GM04503 (cell line): ENCODE measurements at regions not wholly inside any gene's neighbourhood (a gene's known extent, or its start where the extent isn't known, plus 50 kb on each side); places are given as distances from the start of the nearest gene placed in this dataset.

Experiments
- DNase-seq: peaks from one replicate; pipeline ENCODE4 v3.0.0-alpha.2; 2012; ENCODE audit warnings: low read depth

DNA sequence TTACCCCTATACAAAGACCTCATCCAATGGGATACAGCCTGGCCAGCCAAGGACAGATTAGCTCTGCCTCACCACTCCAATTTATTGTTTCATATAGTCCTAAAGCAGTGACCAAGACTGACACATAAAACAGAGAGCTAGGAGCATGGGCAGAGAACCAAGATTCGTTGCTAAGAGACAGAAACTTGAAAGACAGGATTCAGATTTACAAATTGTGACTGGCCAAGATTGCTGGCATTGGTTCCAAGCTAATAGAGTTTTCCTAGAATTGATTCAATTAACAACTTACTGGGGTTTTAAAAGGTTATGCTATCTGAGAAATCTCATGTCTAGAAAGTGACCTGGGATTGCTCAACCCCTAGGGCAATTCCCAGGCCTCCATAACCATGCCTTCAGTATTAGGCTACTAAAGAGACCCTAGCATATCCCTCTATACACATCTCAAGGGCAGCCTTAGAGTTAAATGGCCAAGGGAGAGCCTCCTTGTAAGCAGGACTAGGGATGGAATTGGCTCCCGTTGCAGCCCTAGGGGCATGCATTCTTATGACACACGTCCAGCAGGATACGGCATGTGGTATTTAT, 75.6 kb downstream of the ICOS start:
- no peak for DNase-seq

DNA sequence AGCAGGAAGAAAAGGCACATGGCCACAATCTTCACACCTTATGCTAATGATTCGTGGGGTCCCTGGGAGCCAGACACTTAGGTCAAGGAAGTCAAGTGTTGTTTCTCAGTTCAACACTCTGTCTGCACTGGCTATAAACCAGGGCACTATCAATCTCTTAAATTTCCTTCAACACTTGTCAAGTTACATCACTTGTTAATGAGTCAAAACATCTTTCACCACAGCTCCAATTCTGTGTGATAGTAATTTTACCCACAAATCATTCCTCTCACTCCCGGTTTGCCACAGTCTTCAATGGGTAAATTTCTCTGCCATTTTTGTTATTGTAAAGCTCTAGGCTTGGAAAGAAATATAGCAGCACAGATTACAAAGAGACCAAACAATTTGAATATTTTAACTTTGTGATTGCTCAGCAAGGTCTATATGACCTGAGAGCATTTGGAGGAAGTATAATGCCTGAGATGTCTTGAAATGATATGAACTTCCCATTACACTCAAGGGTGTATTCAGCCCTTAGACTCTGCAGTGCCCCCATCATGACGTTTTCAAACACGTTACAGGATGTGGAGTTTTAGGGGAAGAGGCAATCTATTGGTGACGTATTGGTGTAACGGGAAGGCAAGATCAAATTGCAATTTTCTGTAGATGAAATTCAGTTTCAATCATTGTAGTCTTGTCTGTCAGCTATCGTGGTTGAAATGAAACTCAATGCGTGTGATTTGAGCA, 78.7 kb downstream of the ICOS start:
- DNase-seq = no peak

DNA sequence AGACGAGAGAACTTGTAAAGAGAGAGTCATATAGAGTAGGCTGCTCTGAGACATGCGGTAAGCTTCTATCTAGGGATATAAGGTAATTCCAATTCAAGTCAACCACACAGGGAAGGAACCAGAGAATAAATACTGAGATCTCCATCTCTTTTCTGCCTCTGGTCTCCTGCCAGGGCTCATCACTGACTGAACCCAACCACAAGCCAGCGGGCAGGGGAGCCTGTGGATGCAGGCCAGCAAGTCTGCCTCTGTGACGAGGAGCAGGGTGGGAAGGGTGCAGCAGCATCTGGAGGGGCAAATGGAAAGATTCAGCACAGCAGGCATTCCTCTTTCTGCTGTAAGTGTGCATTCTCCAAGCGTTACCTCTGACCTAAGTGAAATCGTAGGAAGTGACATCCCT, 82.2 kb downstream of the ICOS start:
- no peak for DNase-seq

DNA sequence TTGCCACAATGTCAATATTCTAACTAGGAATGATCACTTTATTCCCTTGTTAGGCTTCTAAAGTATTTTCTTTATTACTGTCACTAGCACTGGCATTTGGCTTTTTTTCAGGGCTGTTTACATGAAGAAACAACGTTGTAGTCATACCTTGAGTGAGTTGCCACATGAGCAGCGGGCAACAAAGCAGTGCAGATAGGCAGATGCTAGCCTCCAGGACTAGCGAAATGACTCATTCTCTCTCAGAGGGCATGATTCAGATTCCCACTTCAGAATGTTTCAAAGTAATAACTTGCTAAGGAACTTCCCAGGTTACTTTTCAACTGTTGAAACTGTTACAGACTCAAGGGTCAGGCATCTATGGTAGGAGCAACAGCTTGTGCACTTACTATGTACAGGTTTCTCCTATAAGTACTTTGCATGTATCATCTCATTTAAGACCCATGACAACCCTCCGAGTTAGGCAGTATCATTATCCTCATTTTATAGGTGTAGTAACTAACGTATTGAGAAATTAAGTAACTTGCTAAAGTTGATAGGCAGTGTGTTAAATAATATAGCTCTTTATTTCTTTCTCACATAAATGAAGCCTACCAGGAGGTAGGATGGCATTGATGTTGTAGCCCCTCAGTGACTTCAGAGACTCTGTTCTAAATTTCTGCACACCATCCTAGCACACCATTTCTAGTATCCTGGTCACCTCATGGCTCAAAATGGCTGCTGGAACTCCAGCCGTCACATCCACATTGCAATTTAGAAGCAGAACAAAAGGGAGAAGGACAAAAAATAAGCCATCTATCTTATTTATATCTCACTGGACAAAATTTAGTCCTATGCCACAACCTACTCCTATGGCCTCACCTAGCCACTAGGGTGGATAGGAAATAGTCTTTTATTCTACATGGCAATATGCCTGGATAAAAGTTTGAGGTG, 83.3 kb downstream of the ICOS start:
- no peak for DNase-seq

DNA sequence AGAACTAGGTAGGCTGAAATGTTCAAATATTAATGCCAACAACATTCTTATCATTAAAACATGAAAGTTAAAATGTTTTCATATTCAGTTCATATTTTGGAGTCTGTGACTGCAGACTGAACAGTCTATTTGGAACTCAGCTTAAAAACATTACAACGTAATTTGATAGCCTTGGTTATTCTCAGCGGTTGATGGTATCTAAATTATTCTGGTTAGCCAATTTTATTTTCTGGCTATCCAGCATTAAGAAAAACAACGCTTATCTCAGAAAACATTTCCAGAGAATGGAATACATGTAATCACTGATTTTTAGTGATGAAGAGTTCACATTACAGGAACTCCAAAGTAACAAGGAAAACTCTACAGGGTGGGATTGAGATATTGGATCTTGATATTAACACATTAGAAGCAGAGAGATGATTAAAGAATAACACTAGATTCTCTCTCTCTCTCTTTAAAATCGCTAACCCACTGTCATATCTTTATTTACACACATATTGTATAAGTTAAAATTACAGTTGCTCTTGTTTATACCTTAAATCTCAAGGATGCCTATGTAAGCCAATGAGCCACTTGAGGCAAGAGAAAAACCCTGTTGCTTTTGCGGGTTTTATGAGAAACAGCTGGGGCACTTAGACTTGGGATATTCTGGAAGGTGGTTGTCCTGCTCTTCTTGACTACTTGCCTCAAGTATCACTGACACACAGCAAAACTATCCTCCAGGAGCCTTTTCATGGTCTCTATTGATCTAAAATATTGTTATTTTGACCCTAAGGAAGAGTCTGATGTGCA, 84.9 kb downstream of the ICOS start:
- no peak for DNase-seq

DNA sequence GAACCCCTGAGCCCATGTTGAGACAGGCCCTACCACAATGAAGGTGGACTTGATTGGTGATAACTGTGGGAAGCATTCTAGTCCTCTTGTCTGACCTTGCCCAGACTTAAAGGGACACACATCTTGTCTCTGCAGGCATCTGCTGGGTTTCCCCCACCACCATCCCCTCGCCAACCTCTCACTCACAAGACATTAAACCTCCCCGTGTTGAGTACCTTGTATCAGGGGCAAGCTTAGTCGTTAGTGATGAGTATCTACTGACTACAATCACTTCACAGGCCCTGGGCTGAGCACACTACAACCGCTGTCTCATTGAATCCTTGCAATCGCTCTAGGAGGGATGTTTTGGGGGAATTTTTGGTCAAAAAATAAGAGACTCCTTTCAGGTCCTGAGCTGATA, 86.0 kb downstream of the ICOS start:
- no peak for DNase-seq

DNA sequence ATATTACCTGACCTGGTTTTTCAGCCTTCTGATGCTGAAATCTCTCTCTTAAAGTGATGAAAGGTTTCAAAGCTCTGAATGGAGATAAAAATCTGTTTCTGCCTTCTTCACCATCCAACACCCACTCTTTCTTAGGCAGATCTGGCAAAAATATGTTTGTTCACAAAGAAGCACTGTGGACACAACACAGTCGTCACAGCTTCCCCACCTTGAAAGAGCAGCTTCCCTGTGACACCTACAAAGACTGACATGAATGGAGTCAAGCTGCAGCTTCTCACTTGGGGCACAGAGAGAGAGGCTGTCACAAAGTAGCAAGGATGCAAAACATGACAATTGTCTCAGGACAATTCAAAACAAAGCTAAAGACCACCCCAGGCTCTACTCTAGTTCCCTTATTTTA, 86.5 kb downstream of the ICOS start:
- DNase-seq = no peak

DNA sequence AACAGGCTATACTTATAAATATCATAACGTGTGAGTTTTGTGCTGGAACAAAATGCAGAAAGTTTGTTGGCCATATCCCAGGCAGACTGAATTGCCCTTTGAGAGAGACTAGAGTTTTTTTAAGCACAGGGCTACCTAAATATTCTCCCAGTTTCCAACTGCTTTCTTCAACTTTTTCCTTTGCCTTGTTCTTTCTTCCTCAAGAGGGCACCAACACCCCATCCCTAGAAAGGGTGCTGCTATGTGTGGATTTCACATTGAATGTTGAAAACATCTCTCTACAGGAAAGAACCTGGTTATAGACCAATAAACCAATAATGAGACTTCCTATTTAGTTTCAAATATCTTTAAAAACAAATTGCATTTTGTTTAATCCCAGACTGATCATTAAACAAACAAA, 87.9 kb downstream of the ICOS start:
- no peak for DNase-seq

DNA sequence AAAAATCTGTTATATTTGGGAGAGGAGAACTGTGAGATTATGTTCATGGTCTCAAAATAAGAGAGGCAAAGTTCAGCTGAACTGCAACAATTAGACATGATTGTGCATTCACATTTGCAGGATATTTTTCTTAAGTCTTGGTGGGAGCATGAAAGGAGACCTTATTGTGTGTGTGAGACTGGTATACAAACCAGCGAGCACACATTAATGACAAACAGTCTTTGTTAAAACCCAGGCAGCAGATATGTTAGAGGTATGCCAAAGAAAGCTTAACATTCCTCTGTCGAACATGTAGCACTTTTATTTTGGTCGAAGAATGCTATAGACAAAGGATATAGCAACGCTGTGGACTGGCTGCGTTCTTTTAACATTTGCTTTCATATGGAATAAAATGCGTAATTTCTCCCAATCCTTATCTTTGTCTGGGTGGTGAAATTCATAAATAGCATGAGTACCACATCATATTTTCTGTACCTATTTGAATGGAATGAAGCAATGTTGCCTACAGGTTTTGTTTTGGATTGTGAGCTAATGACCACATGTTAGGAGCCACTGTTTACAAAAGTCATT, 88.4 kb downstream of the ICOS start:
- DNase-seq = no peak

DNA sequence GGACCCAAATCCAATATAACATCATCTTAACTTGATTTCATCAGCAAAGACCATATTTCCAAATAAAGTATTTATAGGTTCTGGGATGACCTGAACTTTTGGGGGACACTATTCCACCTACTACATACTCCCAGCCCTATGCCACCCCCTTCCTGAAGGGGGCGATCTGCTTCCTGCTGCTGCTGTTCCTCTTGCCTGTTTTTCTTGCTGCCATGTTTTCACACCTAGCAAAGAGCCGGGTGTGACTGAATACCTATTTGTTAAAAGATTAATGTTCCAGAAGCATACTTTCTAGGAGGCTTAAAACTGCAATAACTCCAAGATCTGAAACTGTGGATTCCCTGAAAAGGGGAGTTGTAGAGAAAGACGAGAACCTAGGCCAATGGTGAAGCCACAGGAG, 89.7 kb downstream of the ICOS start:
- no peak for DNase-seq

DNA sequence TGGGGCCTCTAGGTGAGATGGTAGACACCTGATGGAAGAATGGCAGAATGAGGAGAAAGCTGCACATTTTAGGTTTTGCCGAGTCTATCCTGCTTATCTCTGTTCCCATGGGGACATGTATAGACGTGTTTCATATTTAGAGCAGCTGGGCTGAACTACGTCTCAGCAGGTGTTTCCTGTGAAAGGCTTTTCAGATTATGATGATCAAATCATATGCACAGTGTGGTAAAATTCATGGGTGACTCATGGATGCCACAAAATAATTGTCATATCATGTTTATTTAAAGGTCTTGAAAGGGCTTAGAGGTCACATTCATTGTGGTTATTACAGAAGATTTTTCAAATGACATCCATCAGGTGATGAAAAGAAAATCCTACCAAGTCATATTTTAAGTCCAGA, 90.5 kb downstream of the ICOS start:
- DNase-seq = no peak

DNA sequence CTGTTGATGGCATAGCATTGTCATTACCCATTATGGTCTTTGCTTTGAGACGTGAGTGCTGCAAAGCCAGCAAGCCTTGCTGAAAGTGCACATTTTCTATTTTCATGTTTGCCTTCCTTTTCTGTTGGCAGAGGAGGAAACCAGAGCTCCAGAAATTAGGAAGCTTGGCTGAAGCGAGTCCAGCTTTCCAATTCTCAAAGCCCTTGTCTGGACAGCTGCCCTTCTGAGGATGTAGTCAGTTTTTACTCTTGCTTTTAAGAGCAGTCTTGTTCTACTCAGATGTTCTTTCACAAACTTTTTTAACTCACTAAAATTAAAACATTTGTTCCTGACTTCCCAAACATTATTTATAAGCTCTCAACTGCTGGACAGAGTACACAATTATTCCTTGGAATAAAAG, 93.8 kb downstream of the ICOS start:
- no peak for DNase-seq

DNA sequence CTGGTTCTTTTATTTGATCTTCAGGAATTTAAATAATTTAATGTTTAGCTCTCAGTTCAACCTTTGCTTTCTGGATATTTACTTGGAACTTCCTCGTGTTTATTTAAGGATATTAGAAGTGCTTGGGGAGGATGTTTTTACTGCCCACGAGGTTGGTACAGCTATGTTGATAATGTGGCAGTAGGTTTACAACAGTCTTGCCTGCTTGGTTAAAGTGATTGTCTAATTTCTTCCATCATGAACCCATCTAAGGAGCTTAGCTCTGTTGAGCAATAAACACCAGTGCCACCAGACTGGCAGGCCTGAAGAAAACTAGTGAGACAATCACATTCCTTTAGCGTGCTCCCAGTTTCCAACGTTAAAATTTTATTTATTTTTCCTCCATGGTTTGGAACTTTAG, 94.5 kb downstream of the ICOS start:
- DNase-seq = no peak

DNA sequence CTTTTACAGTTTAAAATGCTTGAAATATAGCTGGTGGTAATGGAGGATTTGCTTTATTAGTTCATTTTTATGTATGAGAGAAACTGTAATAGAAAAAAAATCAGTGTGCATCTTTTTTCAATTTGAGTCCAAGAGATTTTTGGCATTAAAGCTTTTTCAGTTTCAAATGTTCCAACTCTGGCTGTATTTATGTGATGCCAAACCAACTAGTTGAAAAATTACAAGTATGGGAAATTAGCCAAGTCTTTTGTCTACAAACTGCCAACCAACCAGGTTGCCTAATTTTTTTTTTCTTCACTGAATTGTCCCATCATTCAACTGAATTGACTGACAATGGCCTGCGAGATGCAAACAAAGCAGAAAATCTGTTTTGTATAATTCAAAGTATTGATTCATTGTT, 95.7 kb downstream of the ICOS start:
- DNase-seq = no peak

DNA sequence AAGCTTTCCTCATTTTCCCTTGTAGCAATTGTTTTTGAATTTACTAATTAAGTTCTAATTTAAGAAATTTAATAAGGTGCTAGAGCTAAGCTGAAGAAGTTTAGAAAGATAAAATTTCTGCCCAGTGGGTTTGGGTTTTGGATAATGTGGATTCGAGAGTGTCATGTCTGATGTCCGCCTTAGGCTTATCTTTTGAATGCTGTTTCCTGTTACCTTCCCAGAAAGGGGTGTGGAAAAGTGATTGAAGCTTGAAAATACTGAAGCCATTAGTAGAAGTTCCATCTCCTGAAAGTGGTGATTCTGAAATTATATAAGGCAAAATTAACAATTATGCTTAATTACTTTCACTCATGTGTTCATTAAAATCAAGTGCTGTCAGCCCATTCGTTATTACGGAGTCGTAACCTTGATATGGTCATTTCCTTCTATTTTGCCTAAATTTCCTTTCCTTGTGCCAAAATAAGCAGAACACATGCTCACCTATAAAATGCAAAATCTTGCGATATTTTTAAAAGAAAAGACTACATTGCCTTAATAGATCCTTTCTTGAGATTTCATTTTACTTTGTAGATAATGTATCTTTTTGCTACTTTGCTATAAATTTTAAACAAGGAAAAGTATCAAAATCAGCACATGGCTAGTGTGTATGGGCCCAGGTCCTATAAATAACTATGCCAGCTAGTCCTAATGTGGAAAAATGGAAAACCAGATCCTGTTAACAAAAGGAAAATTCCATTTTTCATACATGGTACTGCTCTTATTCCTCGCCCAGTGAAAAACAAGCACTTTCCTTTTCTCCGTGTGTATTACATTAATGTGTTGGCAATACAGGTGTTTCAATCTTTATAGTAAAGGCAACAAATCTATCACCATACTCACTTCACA, 97.3 kb downstream of the ICOS start:
- no peak for DNase-seq

DNA sequence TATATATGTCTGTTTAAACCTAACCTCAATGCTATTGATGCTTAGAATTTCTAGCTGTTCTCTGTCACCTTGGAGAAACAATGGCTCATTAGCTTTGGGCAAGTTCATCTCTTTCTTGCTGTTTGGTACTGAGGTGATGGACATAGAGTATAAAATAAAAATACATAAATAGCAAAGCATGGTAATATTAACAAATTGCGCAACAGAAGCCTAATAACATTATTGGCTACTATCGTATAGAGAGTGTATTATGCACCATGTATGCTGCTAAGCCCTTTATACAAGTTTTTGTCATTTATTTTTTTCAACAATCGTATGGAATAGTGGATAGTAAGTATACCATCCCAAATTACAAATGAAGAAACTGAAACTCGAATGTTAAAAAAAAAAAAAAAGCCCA, 100.1 kb downstream of the ICOS start:
- no peak for DNase-seq

DNA sequence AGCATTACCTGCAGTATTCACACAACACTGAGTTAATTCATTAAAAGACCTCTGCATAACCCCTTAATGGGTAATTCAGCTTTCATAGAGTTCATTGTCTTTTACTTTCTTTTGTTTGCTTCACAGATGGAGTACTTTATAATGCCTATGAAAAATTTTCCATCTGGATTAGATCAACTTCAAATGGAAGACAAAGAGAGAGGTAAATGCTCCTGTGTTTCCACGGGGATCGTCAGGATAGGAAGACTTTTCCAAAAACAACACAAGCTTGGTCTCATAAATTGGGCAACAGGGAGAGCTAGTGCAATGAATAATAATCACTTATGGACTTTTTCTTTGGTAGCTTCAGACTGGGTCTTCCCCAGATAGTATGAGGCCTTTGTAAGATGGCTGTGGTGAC, 100.7 kb downstream of the ICOS start:
- no peak for DNase-seq

DNA sequence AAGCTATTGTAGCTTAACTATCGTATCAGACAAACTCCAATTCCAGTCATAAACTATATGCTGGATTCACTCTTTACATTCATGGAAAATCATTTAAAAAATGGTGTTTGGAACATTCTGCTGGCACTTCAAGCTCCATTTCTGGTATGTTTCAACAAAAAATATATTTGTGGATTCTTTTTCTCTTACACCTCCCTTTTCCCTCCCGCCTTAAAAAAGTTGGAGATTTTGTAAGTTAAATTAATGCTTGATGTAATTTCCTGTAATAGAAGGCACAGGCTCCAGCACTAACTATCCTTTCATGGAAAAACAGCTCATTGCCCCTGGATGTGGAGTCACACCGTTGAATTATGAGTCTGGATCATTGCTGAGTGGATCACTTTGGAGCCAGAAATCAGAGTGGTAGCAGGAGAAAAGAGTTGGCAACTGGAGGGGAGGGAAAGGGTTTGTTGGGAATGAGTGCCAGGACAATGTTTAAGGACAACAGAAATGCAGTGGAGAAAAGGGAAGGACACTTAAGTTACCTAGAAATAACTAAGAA, 102.8 kb downstream of the ICOS start:
- no peak for DNase-seq

DNA sequence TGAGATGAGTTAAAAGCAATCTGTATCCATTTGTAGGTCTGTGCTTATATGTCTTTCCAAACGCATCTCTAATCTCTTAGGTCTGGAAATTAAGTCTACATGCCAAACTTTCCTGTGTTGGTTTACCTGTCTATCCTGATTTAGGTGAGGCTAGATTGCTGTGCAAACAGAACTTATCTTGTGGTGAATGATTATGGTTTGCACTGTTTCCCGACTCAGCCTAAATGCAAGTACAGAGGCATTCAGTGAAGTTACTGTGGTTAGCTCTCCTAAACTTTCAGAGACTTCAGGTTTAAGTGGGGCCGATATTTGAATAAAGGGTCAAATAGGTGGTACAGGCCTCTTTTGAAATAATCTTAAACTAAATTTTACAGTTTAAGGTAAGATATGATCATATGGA, 103.5 kb downstream of the ICOS start:
- no peak for DNase-seq

DNA sequence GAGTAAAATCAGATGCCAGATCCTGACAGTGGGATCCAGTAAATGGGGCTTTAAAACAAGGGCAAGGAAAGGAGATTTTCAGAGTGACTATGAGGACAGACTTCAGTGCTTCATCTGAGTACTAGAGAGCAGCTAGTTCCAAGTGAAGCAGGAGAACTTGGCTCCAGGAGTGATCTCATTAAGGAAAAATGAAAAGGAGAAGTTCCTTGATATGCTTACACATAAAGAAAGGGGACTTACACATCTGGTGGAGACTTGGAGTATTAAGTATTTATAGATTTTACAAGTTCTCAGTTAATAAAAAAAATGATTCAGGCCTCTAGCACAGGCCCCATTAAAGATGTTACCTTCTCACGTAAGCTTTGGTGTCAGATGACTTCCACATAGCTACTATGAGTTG, 105.8 kb downstream of the ICOS start:
- DNase-seq = no peak

DNA sequence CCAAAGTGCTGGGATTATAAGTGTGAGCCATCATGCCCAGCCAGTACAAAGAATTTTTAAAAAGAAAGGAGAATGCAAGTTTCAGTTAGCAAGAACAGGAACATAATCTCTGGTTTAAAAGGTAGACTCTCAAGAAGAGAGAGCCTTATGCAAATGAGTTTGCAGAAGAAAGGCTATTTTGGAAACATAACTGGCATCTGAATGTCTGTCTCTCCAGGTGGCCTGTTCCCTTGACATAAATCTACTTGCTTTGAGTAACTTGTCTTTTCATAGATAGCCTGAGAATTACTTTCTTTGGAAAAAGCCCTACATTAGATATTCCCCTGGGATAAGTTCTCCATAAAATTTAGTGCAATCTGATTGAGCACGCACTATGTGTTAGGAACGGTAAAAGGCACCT, 109.6 kb downstream of the ICOS start:
- DNase-seq = no peak
